Thoracic aorta (tissue), 2 donors: ENCODE measurements at regions not wholly inside any gene's neighbourhood (a gene's known extent, or its start where the extent isn't known, plus 50 kb on each side); places are given as distances from the start of the nearest gene placed in this dataset.

Source experiments
- ATAC-seq: fragments of 150-250 bp; one replicate; pipeline ENCODE4 v1.8.0; 2017; ENCODE audit warnings: low read depth; ENCODE audit not compliant: insufficient number of reproducible peaks, low FRiP score
- DNase-seq: peaks from one replicate; pipeline ENCODE4 v3.0.0-alpha.2; 2020; ENCODE audit warnings: low spot score
- H3K27ac ChIP-seq, 2 donors: fragments of 200-600 bp; sonication (generic); 1 replicate in 1 of 2; 2 replicates in 1 of 2; pipeline ENCODE4 v1.5.1; 2016; ENCODE audit warnings: mild to moderate bottlenecking in 2 of 2, moderate library complexity in 2 of 2
- H3K27me3 ChIP-seq: fragments of 200-600 bp; sonication (generic); replicated peaks from 2 replicates; pipeline ENCODE4 v1.6.0; 2016; ENCODE audit warnings: mild to moderate bottlenecking; ENCODE audit not compliant: insufficient read depth
- H3K36me3 ChIP-seq: fragments of 200-600 bp; sonication (generic); one replicate; pipeline ENCODE4 v1.5.1; 2016
- H3K4me1 ChIP-seq, 2 donors: fragments of 200-600 bp; sonication (generic); 1 replicate in 1 of 2; 2 replicates in 1 of 2; pipeline versions ENCODE4 v1.5.1 to v1.6.0; 2016; ENCODE audit warnings: low read depth in 2 of 2, mild to moderate bottlenecking in 1 of 2; ENCODE audit not compliant: control insufficient read depth in 1 of 2
- H3K4me3 ChIP-seq: fragments of 200-600 bp; sonication (generic); 2 replicates; pipeline ENCODE4 v1.5.1; 2016; ENCODE audit warnings: mild to moderate bottlenecking
- H3K9me3 ChIP-seq: fragments of 200-600 bp; sonication (generic); 2 replicates; pipeline ENCODE4 v1.5.1; 2016
- TF ChIP-seq, protein P1 (sequence below): fragments of 200-600 bp; sonication (generic); IDR thresholded peaks from one replicate; pipeline ENCODE4 v1.5.1; 2019; ENCODE audit warnings: antibody characterized with exemption

GRCh38 chr2:196244966-196245365, 73.6 kb upstream of the STK17B start:
- H3K27ac ChIP-seq: no peak overlapping the region
- TF ChIP-seq, protein P1, sequence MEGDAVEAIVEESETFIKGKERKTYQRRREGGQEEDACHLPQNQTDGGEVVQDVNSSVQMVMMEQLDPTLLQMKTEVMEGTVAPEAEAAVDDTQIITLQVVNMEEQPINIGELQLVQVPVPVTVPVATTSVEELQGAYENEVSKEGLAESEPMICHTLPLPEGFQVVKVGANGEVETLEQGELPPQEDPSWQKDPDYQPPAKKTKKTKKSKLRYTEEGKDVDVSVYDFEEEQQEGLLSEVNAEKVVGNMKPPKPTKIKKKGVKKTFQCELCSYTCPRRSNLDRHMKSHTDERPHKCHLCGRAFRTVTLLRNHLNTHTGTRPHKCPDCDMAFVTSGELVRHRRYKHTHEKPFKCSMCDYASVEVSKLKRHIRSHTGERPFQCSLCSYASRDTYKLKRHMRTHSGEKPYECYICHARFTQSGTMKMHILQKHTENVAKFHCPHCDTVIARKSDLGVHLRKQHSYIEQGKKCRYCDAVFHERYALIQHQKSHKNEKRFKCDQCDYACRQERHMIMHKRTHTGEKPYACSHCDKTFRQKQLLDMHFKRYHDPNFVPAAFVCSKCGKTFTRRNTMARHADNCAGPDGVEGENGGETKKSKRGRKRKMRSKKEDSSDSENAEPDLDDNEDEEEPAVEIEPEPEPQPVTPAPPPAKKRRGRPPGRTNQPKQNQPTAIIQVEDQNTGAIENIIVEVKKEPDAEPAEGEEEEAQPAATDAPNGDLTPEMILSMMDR: no peak
- DNase-seq: no peak
- no peaks in the 10 kb centered on the region for H3K9me3 ChIP-seq
- peaks cover 36 to 41% of the 10 kb centered on the region in 2 donors for H3K4me1 ChIP-seq
- no peak for ATAC-seq
- H3K36me3 ChIP-seq: no peaks in the 10 kb centered on the region
- no peaks in the 10 kb centered on the region for H3K27me3 ChIP-seq
- H3K4me3 ChIP-seq: no peak overlapping the region

- H3K27me3 ChIP-seq: no peaks in the 10 kb centered on the region
- H3K4me3 ChIP-seq: no peak overlapping the region
- no peak for ATAC-seq
- peak overlapping the region in 1 of 2 donors; percentile 79 for H3K27ac ChIP-seq
- TF ChIP-seq, protein P1: no peak
- H3K36me3 ChIP-seq: no peaks in the 10 kb centered on the region
- no peak for DNase-seq
- peaks cover 41 to 47% of the 10 kb centered on the region in 2 donors for H3K4me1 ChIP-seq
- H3K9me3 ChIP-seq: no peaks in the 10 kb centered on the region
Measured at GRCh38 chr2:196245378-196246140, 74.2 kb upstream of the STK17B start.

GRCh38 chr2:196247114-196247975, 76.0 kb upstream of the STK17B start:
- peaks cover 41 to 53% of the 10 kb centered on the region in 2 donors for H3K4me1 ChIP-seq
- no peaks in the 10 kb centered on the region for H3K27me3 ChIP-seq
- ATAC-seq (no peak), DNase-seq (no peak)
- TF ChIP-seq, protein P1: no peak
- peak overlapping the region; percentile 36 for H3K4me3 ChIP-seq
- peak overlapping the region; percentile 79 for H3K27ac ChIP-seq
- H3K36me3 ChIP-seq: no peaks in the 10 kb centered on the region
- no peaks in the 10 kb centered on the region for H3K9me3 ChIP-seq

DNA sequence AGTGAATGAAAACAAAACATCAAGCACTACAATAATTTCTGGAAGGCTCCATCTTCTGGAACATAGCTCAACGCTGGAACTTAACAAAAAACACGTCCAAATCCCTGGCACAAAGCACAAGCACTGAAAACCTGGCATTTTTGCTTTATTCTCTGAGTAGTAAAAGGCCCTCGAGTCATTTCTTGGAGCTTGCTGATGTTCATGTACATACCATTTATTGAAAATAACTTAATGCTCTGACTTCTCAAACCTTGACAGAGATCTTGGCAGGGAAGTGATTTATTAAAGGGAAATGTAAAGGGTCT, 76.5 kb upstream of the STK17B start:
- TF ChIP-seq, protein P1: no peak
- H3K36me3 ChIP-seq: no peaks in the 10 kb centered on the region
- ATAC-seq (no peak), DNase-seq (no peak)
- H3K4me1 ChIP-seq: peaks cover 41 to 53% of the 10 kb centered on the region in 2 donors
- H3K4me3 ChIP-seq: peak overlapping the region; percentile 36
- H3K9me3 ChIP-seq: no peaks in the 10 kb centered on the region
- H3K27ac ChIP-seq: peak overlapping the region; percentile 79
- no peaks in the 10 kb centered on the region for H3K27me3 ChIP-seq

DNA sequence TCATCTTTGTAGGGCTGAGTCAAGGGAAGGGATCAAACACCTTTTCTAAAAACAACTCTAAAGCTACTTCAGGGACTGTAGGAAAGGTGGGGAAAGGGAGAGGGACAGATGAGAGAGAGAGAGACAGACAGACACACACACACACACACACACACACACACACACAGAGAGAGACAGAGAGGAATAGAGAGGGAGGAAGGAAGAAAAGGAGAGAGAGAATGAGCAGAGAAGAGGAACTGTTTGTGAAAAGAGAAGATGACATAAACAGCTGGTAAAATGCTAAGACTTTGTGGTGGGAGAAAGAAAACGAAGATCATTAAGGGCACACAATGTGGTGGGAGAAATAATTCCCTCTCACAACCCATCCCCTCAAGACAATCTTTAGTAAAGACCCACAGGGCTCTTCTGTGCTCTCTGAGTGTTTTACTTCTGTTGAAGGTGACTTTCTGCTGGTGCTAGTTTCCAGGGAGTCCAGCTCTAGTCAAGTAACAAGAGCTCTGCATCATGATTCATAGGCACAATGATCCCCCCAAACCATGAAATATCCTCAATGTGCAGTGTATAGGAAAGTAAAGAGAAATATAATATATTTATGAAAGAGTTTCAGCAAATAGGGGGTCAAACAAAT, 77.2 kb upstream of the STK17B start:
- peak overlapping the region; percentile 79 for H3K27ac ChIP-seq
- no peak overlapping the region for H3K4me3 ChIP-seq
- no peak for ATAC-seq
- H3K4me1 ChIP-seq: peaks cover 41 to 53% of the 10 kb centered on the region in 2 donors
- no peaks in the 10 kb centered on the region for H3K27me3 ChIP-seq
- H3K9me3 ChIP-seq: no peaks in the 10 kb centered on the region
- no peaks in the 10 kb centered on the region for H3K36me3 ChIP-seq
- no peak for DNase-seq
- TF ChIP-seq, protein P1: no peak
